ENCODE measurements at regions not wholly inside any gene's neighbourhood (a gene's known extent, or its start where the extent isn't known, plus 50 kb on each side); places are given as distances from the start of the nearest gene placed in this dataset.

DNA sequence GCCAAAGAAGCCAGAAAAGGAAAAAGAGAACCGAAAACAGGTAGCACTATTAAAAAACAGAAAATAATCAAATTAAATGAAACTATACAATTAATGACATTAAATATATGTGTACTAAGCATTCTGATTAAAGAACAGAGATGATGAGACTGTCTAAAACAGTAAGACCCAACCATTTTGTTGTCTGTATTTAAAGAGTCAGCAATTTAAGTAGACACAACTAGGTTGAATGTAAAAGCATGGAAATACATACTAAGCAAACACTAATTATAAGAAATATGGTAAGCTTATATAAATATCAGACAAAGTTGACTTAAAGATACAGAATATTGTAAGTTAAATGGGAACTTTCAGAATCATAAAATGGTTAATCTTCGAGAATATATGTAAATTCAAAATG lies 774.6 kb upstream of the RAG2 start:
- intact Hi-C loops (cut with DNase I): no loop called here
- Histone ChIP-seq H3K27me3 (no peaks in the 10 kb centered on the region), H3K4me1 (no peaks in the 10 kb centered on the region), H3K27ac (no peak overlapping the region), H3K4me3 (no peak overlapping the region), H3K9me3 (peaks cover 0 to 16% of the 10 kb centered on the region in 2 donors), H3K36me3 (no peaks in the 10 kb centered on the region)
- no peak for ATAC-seq
- DNase-seq: no peak
- no peak for TF ChIP-seq CTCF (IDR thresholded peaks at IDR 0.05)

GRCh38 chr11:37371346-37371970 lies 773.4 kb upstream of the RAG2 start:
- Histone ChIP-seq H3K27me3 (no peaks in the 10 kb centered on the region), H3K9me3 (peaks cover 0 to 4% of the 10 kb centered on the region in 2 donors), H3K4me3 (no peak overlapping the region), H3K27ac (no peak overlapping the region), H3K4me1 (no peaks in the 10 kb centered on the region), H3K36me3 (no peaks in the 10 kb centered on the region)
- TF ChIP-seq CTCF (IDR thresholded peaks at IDR 0.05): no peak
- DNase-seq (no peak), ATAC-seq (no peak)
- intact Hi-C loops (cut with DNase I): no loop called here

DNA sequence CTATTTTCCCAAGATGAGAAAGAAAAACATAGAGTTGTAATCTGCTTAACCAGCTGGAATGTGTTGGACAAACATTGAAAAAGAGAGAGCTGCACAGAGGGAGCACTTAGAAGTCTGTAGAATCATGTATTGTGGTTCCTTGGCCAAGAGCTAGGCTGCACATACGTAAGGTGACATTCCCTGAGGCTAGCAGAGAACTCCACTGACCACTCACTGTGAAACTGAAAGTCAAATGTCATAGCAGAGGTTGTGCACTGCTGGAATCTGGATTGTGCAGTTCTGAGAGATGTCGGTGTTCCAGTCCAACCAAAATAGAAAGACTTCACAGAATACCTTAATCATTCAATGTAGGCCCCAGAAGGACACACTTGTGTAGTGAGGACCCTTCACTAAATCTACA lies 772.8 kb upstream of the RAG2 start:
- no peak overlapping the region for H3K27ac ChIP-seq
- no peak for DNase-seq
- no peak for TF ChIP-seq CTCF (IDR thresholded peaks at IDR 0.05)
- H3K27me3 ChIP-seq: no peaks in the 10 kb centered on the region
- H3K36me3 ChIP-seq: no peaks in the 10 kb centered on the region
- no peaks in the 10 kb centered on the region for H3K4me1 ChIP-seq
- H3K9me3 ChIP-seq: peaks cover 0 to 6% of the 10 kb centered on the region in 2 donors
- ATAC-seq: no peak
- no peak overlapping the region for H3K4me3 ChIP-seq
- intact Hi-C loops (cut with DNase I): no loop called here

GRCh38 chr11:37364246-37364839 lies 766.3 kb upstream of the RAG2 start:
- DNase-seq (no peak), ATAC-seq (no peak)
- H3K36me3 ChIP-seq: no peaks in the 10 kb centered on the region
- H3K4me3 ChIP-seq: no peak overlapping the region
- H3K27ac ChIP-seq: no peak overlapping the region
- H3K9me3 ChIP-seq: peaks cover 0 to 43% of the 10 kb centered on the region in 2 donors
- no peaks in the 10 kb centered on the region for H3K27me3 ChIP-seq
- intact Hi-C loops (cut with DNase I): no loop called here
- TF ChIP-seq CTCF (IDR thresholded peaks at IDR 0.05): no peak
- no peaks in the 10 kb centered on the region for H3K4me1 ChIP-seq

GRCh38 chr11:37353192-37353591 lies 755.2 kb upstream of the RAG2 start:
- no peak for ATAC-seq
- H3K9me3 ChIP-seq: peaks cover 0 to 8% of the 10 kb centered on the region in 2 donors
- no peaks in the 10 kb centered on the region for H3K27me3 ChIP-seq
- no peak for DNase-seq
- H3K36me3 ChIP-seq: no peaks in the 10 kb centered on the region
- intact Hi-C loops (cut with DNase I): no loop called here
- H3K4me3 ChIP-seq: no peak overlapping the region
- TF ChIP-seq CTCF (IDR thresholded peaks at IDR 0.05): no peak
- no peak overlapping the region for H3K27ac ChIP-seq
- H3K4me1 ChIP-seq: no peaks in the 10 kb centered on the region
